CD4-positive, alpha-beta T cell (primary cell): ENCODE measurements at regions not wholly inside any gene's neighbourhood (a gene's known extent, or its start where the extent isn't known, plus 50 kb on each side); places are given as distances from the start of the nearest gene placed in this dataset.

Experiments
- ATAC-seq: fragments of 200-7000 bp; cut with Tn5 transposase; one replicate; pipeline ENCODE4 v1.10.0; 2022; ENCODE audit warnings: mild to moderate bottlenecking; ENCODE audit not compliant: poor library complexity
- CTCF ChIA-PET: fragments of 350-600 bp; sonication (Branson Sonifier 250); formaldehyde crosslinking; loops from one replicate; lab custom pipeline; 2021; ENCODE audit warnings: antibody characterized with exemption, inconsistent platforms; lab: Charles Lee
- POLR2A ChIA-PET: fragments of 350-600 bp; sonication (Branson Sonifier 250); formaldehyde crosslinking; loops from one replicate; lab custom pipeline; 2021; ENCODE audit warnings: antibody characterized with exemption, inconsistent platforms; lab: Charles Lee
- DNase-seq, 14 experiments: peaks; one replicate each; pipeline ENCODE4 v3.0.0-alpha.2; 2013 to 2020; ENCODE audit warnings: mixed read lengths in 2 of 14
- H3K27ac ChIP-seq, 2 donors: one replicate each; pipeline versions ENCODE4 v1.5.1 to v1.7.0; 2013; ENCODE audit warnings: low read length in 2 of 2, low read depth in 1 of 2, mild to moderate bottlenecking in 1 of 2
- H3K27me3 ChIP-seq, 2 experiments: 1 replicate in 1 of 2; 2 replicates in 1 of 2; pipeline versions ENCODE4 v1.6.1 to v1.7.0; 2013; ENCODE audit warnings: low read length in 2 of 2, control low read depth in 1 of 2, mild to moderate bottlenecking in 1 of 2, moderate library complexity in 1 of 2; ENCODE audit not compliant: insufficient read depth in 2 of 2, control insufficient read depth in 1 of 2
- H3K36me3 ChIP-seq: one replicate; pipeline ENCODE4 v1.6.1; 2013; ENCODE audit warnings: low read length, control low read depth; ENCODE audit not compliant: insufficient read depth
- H3K4me1 ChIP-seq: one replicate; pipeline ENCODE4 v1.6.1; 2013; ENCODE audit warnings: low read length, control low read depth; ENCODE audit not compliant: insufficient read depth
- H3K4me3 ChIP-seq: one replicate; pipeline ENCODE4 v1.5.1; 2013; ENCODE audit warnings: mild to moderate bottlenecking, low read length, moderate library complexity
- H3K9me3 ChIP-seq, 2 experiments: 1 replicate in 1 of 2; 2 replicates in 1 of 2; pipeline versions ENCODE4 v1.6.1 to v1.7.0; 2013; ENCODE audit warnings: low read length in 2 of 2, mild to moderate bottlenecking in 2 of 2, control low read depth in 1 of 2, moderate library complexity in 1 of 2; ENCODE audit not compliant: control insufficient read depth in 1 of 2, insufficient read depth in 1 of 2
- H3K27ac Mint-ChIP-seq: one replicate; pipeline ENCODE4 v1.8.0; 2020; ENCODE audit warnings: mixed read lengths
- H3K27me3 Mint-ChIP-seq: one replicate; pipeline ENCODE4 v1.8.0; 2021; ENCODE audit warnings: mixed read lengths
- H3K36me3 Mint-ChIP-seq: one replicate; pipeline ENCODE4 v1.8.0; 2021; ENCODE audit warnings: low read depth, mixed read lengths
- H3K4me1 Mint-ChIP-seq: one replicate; pipeline ENCODE4 v1.8.0; 2021; ENCODE audit warnings: low read depth, mixed read lengths
- H3K4me3 Mint-ChIP-seq: one replicate; pipeline ENCODE4 v1.8.0; 2020; ENCODE audit warnings: mild to moderate bottlenecking, mixed read lengths
- H3K9me3 Mint-ChIP-seq: one replicate; pipeline ENCODE4 v1.8.0; 2020; ENCODE audit warnings: mixed read lengths
- CTCF ChIP-seq: fragments of 200-600 bp; IDR thresholded peaks from one replicate; pipeline ENCODE4 v1.8.0; 2022; ENCODE audit warnings: antibody characterized with exemption, mild to moderate bottlenecking
- intact Hi-C, 2 experiments: fragments of 100-400 bp; cut with DNase I in 1 of 2; cut with micrococcal nuclease in 1 of 2; formaldehyde crosslinking; loops; one replicate each; pipeline versions ENCODE4 v1.15.1 to v1.9.0; 2023 to 2025; cut with DNase I, micrococcal nuclease

GRCh38 chr2:176614930-176615329 is 345.7 kb downstream of the MTX2 start:
- H3K9me3 ChIP-seq, result no peaks in the 10 kb centered on the region
- H3K4me3 ChIP-seq, result no peak overlapping the region
- Mint-ChIP-seq H3K4me3 (no peak overlapping the region), H3K36me3 (no peaks in the 10 kb centered on the region), H3K4me1 (no peaks in the 10 kb centered on the region), H3K9me3 (no peaks in the 10 kb centered on the region), H3K27ac (no peak overlapping the region), H3K27me3 (peaks cover 72% of the 10 kb centered on the region)
- DNase-seq (no peak), ATAC-seq (no peak)
- H3K27me3 ChIP-seq, result peaks cover 9 to 31% of the 10 kb centered on the region in 2 experiments
- POLR2A ChIA-PET, result no interaction called here
- TF ChIP-seq CTCF, result no peak
- CTCF ChIA-PET, result no interaction called here
- H3K36me3 ChIP-seq, result no peaks in the 10 kb centered on the region
- no peak overlapping the region for H3K27ac ChIP-seq
- intact Hi-C loops, result no loop called here
- no peaks in the 10 kb centered on the region for H3K4me1 ChIP-seq

- no peak overlapping the region for H3K27ac Mint-ChIP-seq
- peaks cover 9 to 28% of the 10 kb centered on the region in 2 experiments for H3K27me3 ChIP-seq
- no peak for ATAC-seq
- CTCF ChIA-PET, result no interaction called here
- H3K36me3 Mint-ChIP-seq, result no peaks in the 10 kb centered on the region
- TF ChIP-seq CTCF, result no peak
- H3K4me3 ChIP-seq, result no peak overlapping the region
- intact Hi-C loops, result no loop called here
- H3K4me1 Mint-ChIP-seq, result no peaks in the 10 kb centered on the region
- no peaks in the 10 kb centered on the region for H3K9me3 Mint-ChIP-seq
- no peaks in the 10 kb centered on the region for H3K36me3 ChIP-seq
- H3K4me3 Mint-ChIP-seq, result no peak overlapping the region
- no peak for DNase-seq
- POLR2A ChIA-PET, result no interaction called here
- no peaks in the 10 kb centered on the region for H3K4me1 ChIP-seq
- no peak overlapping the region for H3K27ac ChIP-seq
- H3K27me3 Mint-ChIP-seq, result peaks cover 76% of the 10 kb centered on the region
- no peaks in the 10 kb centered on the region for H3K9me3 ChIP-seq
Observed at GRCh38 chr2:176619504-176619903, 350.3 kb downstream of the MTX2 start.

- Histone ChIP-seq H3K27me3 (peaks cover 9 to 20% of the 10 kb centered on the region in 2 experiments), H3K36me3 (no peaks in the 10 kb centered on the region), H3K4me3 (no peak overlapping the region), H3K4me1 (no peaks in the 10 kb centered on the region), H3K27ac (no peak overlapping the region), H3K9me3 (no peaks in the 10 kb centered on the region)
- intact Hi-C loops, result no loop called here
- Mint-ChIP-seq H3K9me3 (no peaks in the 10 kb centered on the region), H3K27ac (no peak overlapping the region), H3K4me3 (no peak overlapping the region), H3K36me3 (no peaks in the 10 kb centered on the region), H3K27me3 (peaks cover 80% of the 10 kb centered on the region), H3K4me1 (no peaks in the 10 kb centered on the region)
- no peak for TF ChIP-seq CTCF
- no peak for ATAC-seq
- CTCF ChIA-PET, result no interaction called here
- no peak for DNase-seq
- POLR2A ChIA-PET, result no interaction called here
Observed at GRCh38 chr2:176621350-176621749, 352.1 kb downstream of the MTX2 start.
